ENCODE measurements at regions not wholly inside any gene's neighbourhood (a gene's known extent, or its start where the extent isn't known, plus 50 kb on each side); places are given as distances from the start of the nearest gene placed in this dataset.

GRCh38 chr18:30142248-30142647 is 900.3 kb downstream of the DSC3 start:
- TF ChIP-seq CTCF (IDR thresholded peaks at IDR 0.05), result no peak
- no peak for TF ChIP-seq POLR2A (IDR thresholded peaks at IDR 0.05)

All from heart left ventricle (tissue), 13 donors.